ENCODE measurements at regions not wholly inside any gene's neighbourhood (a gene's known extent, or its start where the extent isn't known, plus 50 kb on each side); places are given as distances from the start of the nearest gene placed in this dataset.

- TF ChIP-seq TAF1 (IDR thresholded peaks at IDR 0.05; ENCODE audit: borderline replicate concordance, low read depth, low read length) = no peak
- no peak for TF ChIP-seq POLR2A (IDR thresholded peaks at IDR 0.05; ENCODE audit: low read depth, low read length)
Observed at GRCh38 chr12:88658009-88658408, 77.7 kb upstream of the KITLG start.

All from GM12892 (cell line).